HG03342 (cell line): ENCODE measurements at regions not wholly inside any gene's neighbourhood (a gene's known extent, or its start where the extent isn't known, plus 50 kb on each side); places are given as distances from the start of the nearest gene placed in this dataset.
A peak's percentile ranks its signal among the peaks of the same experiment; 100 is the strongest.

Source experiments
- ATAC-seq: cut with Tn5 transposase; IDR thresholded peaks from one replicate; pipeline ENCODE4 v1.9.1; 2021; ENCODE audit warnings: mild to moderate bottlenecking, moderate library complexity; ENCODE audit not compliant: unreplicated experiment

DNA sequence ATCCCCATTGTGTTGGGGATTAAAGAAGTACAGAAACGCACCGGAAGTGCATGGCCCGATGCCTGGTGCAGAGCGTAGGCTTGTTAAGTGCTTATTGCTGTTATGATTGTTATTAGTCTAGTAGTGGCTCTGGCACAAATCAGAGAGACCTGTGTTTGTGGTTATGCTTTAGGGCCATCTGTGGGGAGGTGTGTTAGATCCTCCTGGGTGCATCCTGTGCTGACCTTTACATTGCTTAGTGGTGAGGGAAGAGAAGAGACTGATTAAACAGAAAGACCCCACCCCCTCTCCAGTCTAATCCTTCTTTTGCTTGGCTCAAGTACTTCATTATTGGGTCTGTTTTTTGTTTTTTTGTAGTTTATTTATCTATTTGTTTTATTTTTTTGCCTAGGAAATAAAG is 112.7 kb upstream of the SPRY4 start:
- ATAC-seq: no peak

DNA sequence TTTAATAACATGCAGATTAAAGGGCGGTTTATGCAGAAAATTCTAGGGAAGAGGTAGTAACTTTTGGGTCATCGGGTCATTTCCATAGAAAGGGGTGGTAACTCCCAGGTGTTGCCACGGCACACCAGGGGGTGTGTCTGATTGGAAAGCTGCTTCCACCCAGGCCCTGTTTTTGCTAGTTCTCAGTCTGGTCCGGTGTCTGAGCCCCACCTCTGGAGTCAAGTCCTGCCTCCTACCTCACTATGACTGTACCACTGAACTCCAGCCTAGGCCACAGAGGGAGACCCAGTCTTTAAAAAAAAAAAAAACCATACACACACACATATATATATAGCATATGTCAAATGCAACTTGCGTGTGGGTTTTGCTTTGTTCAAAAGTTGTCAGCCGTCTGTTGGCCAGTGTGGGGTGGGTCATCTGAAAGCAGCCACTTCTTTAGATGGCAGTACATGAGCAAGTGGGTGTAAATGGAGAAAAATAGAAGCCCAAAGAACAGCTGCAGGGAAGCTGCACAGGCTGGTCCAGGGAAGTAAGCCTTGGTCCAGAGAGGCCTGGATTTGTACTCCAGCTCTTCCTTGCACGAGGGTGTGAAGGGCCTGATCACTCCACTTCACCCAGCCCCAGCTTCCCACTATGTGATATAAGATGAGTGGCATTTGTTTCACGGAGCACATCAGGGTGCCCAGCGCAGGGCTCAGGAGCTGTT is 110.7 kb upstream of the SPRY4 start:
- ATAC-seq: no peak

DNA sequence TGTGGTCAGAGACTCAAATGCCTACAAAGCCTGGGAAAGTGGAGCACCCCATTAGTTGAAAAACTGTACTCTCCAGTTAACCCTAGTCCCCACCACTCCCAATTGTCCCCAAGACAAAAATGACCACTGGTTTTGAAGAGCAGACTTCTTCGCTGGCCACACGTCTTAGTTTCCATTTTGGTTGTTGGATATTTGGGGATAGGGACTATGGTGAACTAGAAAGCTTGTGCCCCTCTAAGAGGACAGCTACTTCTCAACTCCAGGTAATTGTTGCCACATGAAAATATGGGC is 109.4 kb upstream of the SPRY4 start:
- no peak for ATAC-seq

- ATAC-seq: no peak
These were observed 108.9 kb upstream of the SPRY4 start for GRCh38 chr5:142433526-142434321.

- no peak for ATAC-seq
These were observed 108.1 kb upstream of the SPRY4 start for GRCh38 chr5:142432961-142433360.

- ATAC-seq: peak; percentile 51
These were observed 107.6 kb upstream of the SPRY4 start for GRCh38 chr5:142432369-142432863.

- no peak for ATAC-seq
These were observed 104.1 kb upstream of the SPRY4 start for GRCh38 chr5:142428773-142429473.

DNA sequence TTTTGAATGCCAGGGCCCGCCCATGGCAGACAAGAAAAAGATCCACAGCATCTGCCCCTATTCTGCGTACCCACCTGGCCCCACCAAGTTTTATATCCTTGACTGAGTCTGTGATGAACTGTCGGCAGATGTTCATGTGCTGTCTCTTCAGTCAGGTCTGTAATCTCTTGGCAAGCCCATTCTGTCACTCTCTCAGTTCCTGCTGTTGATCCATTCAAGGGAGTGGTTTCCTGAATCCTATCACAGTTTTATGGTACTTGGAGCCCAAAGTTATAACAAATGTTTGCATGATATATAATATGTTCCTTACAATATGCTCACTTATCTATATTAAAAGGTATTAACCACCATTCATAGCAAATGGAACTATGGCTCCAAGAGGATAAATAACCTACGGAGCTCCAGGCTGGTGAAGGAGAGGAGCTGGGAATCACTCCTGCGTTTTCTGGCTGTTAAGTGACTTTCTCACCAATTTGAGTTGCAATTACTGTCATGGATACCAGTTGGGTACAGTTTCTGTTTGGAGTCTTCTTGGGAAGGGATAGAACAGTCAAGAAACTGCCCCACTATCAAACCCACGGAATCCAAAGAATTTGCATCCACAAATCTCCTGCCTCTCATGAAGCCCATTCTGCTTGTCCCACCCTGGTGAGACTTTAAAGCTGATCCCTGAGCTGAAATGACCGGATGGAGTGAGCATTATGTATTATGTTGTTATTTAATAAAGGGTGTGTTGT is 103.4 kb upstream of the SPRY4 start:
- ATAC-seq: no peak

- no peak for ATAC-seq
These were observed 102.7 kb upstream of the SPRY4 start for GRCh38 chr5:142427529-142427928.

- no peak for ATAC-seq
These were observed 102.2 kb upstream of the SPRY4 start for GRCh38 chr5:142427015-142427364.

GRCh38 chr5:142426129-142427014 is 101.6 kb upstream of the SPRY4 start:
- ATAC-seq: no peak

DNA sequence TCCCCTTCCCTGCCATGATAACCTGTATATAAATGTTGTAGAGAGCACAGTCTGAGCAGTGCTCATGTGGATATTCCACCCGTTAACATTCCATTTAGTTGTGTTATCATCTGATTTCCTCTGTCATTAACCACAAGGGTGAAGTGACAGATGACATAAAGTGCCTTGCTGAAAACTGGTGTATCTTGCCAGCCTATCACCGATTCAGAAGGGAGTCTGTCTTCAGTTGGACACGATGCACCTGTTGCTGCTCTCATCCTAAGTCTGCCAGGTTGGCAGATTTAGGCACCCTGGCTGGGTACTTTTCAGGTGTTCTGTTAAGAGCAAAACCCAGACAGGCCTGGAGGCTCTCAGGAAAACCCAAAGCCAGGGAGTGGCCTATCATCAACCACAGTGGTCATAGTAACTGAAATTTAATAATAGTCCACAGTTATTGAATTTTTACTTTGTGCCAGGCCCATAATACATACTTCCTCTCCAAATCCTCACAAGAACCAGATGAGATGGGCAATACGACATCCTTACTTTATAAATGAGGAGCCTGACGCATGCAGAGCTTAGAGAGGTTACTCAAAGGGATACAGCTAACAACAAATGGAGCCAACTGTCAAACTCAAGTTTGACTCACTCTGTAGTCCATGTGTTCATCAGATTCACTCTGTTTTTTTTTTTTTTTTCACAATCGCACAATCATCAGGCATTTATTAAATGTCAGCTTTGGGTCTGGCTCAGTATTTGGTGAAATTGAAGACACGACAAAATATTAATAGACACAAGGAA is 100.7 kb upstream of the SPRY4 start:
- ATAC-seq: no peak

- ATAC-seq: no peak
These were observed 97.6 kb upstream of the SPRY4 start for GRCh38 chr5:142422429-142422828.

GRCh38 chr5:142421621-142422397 is 97.0 kb upstream of the SPRY4 start:
- ATAC-seq: no peak

- no peak for ATAC-seq
These were observed 96.4 kb upstream of the SPRY4 start for GRCh38 chr5:142421228-142421617.

DNA sequence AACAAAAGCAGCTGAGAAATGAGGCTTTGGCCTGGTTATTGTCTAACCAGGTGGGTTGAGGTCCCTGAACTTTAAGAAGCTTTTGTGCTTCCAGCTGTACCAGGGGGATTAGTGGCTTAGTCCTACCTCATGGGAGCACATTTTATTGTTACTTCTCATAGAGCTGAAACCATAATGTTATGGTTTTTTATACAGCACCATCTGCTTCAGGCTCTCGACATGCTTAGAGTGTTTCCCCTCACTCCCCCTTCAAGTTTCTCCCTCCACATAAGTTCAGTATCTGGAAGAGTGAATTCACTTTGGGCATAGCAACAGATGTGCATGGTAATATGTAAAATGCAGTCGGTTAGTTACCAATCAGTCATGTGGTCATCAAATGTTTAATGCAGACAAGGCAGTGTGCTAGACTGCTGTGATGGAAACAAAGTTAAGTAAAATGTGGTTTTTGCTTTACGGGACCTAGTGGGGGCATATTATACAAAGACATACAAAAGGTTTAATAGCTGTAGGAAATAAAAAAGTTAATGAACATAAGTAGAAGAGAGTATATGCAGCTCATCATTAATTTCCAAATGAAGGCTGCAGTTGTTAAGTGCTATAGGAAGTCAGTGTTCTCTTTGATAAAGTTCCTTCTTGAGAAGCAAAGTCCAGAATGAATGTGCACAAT is 95.9 kb upstream of the SPRY4 start:
- ATAC-seq: no peak

- no peak for ATAC-seq
These were observed 87.8 kb upstream of the SPRY4 start for GRCh38 chr5:142412581-142412980.
